Thymus (tissue), 11 donors: ENCODE measurements at regions not wholly inside any gene's neighbourhood (a gene's known extent, or its start where the extent isn't known, plus 50 kb on each side); places are given as distances from the start of the nearest gene placed in this dataset.

Experiments
- DNase-seq, 9 donors: peaks; one replicate each; pipeline ENCODE4 v3.0.0-alpha.2; 2013; ENCODE audit warnings: low spot score in 9 of 9, low read depth in 6 of 9, missing footprints in 1 of 9
- H3K27ac ChIP-seq, 2 donors: one replicate each; pipeline ENCODE4 v1.5.1; 2013; ENCODE audit warnings: control low read depth in 1 of 2, low read depth in 1 of 2, low read length in 1 of 2, mild to moderate bottlenecking in 1 of 2, moderate library complexity in 1 of 2
- H3K27me3 ChIP-seq, 2 donors: one replicate each; pipeline ENCODE4 v1.5.1; 2013; ENCODE audit warnings: low read length in 1 of 2; ENCODE audit not compliant: control insufficient read depth in 2 of 2, insufficient read depth in 1 of 2
- H3K36me3 ChIP-seq, 2 donors: one replicate each; pipeline ENCODE4 v1.5.1; 2013; ENCODE audit warnings: low read length in 1 of 2, mild to moderate bottlenecking in 1 of 2, moderate library complexity in 1 of 2; ENCODE audit not compliant: control insufficient read depth in 2 of 2, insufficient read depth in 2 of 2
- H3K4me1 ChIP-seq, 2 donors: one replicate each; pipeline ENCODE4 v1.5.1; 2013; ENCODE audit warnings: low read length in 2 of 2; ENCODE audit not compliant: control insufficient read depth in 2 of 2, insufficient read depth in 2 of 2
- H3K4me3 ChIP-seq, 2 donors: one replicate each; pipeline ENCODE4 v1.5.1; 2013; ENCODE audit warnings: low read length in 2 of 2, control low read depth in 1 of 2, mild to moderate bottlenecking in 1 of 2
- H3K9me3 ChIP-seq, 2 donors: one replicate each; pipeline ENCODE4 v1.5.1; 2013; ENCODE audit warnings: low read length in 1 of 2, mild to moderate bottlenecking in 1 of 2; ENCODE audit not compliant: control insufficient read depth in 2 of 2, insufficient read depth in 1 of 2
- WGBS: extraction: QIAGEN DNeasy Blood & Tissue Kit; methylation state at CpG from one replicate; pipeline ENCODE4 v1.1.7; 2013; 5-methylcytosine and 5-hydroxymethylcytosine counted together
- donor health status: healthy.

DNA sequence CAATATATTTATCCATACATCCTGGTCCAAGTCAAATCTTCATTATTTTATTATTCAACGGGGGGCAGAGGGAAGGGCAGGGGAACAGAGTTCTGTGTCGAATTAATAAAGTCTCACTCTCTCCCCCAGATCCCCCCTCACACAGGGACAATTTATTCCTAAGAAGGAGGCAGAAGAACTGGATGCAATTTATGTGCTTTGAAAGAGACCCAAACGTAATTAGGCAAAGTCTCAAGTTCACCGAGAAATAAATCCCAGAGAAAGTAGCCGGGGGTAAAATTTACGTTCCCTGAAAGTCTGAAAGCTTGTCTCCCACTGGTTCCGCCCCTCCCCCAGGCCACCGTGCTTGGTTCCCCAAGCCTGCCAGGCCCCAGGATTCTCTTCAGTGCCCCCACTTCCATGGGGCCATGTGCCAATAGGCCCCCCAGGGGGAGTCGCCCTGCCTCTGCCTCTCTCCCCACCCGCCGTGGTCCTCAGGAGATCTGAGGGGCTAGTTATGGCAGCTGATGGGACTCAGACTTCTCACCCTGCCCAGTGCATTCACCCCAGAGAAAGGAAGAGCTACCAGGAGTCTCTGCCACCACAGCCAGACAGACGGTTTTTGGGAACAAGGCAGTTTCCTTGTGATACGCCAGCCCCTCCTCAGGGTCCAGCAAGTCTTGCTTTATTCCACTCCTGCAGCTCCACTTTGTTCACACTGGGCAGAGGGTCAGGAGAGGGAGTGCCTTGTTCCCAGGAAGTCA is 215.5 kb downstream of the CYP26B1 start:
- no peak overlapping the region for H3K4me3 ChIP-seq
- no peak for DNase-seq
- no peaks in the 10 kb centered on the region for H3K27me3 ChIP-seq
- 94% methylated on average over 13 of the region's 13 CpGs for WGBS
- H3K27ac ChIP-seq, result no peak overlapping the region
- H3K36me3 ChIP-seq, result no peaks in the 10 kb centered on the region
- H3K9me3 ChIP-seq, result no peaks in the 10 kb centered on the region
- no peaks in the 10 kb centered on the region for H3K4me1 ChIP-seq

DNA sequence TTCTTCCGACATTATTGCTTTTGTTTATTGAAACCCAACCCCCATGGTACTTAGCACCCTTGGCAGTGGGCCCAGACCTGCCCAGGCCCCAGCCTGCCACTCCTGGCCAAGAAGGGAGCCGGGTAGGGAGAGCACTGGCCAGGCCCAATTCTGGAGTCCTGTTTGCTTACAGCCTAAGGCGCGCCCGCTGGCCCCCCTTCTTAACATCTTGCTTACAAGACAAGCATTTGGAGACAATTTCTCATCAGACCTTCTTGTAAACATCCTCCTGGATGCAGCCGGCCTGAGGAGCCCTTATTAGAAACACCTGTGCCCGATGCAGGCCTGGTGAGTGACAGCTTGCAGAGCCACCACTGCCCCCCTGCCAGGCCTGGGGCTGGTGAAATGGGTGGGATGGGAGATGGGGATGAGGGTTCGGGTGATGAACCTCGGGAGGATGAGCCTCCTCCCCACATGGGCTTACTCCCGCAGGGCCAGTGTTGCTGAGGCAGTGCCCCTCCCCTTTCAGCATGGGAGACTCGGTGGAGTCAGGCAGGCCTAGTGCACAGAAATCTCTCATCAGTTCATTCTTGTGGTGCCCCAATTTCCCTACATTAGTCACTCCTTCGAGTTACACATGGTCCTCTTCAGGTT is 217.5 kb downstream of the CYP26B1 start:
- WGBS, result 91% methylated on average over 12 of the region's 12 CpGs
- no peak overlapping the region for H3K27ac ChIP-seq
- no peak for DNase-seq

DNA sequence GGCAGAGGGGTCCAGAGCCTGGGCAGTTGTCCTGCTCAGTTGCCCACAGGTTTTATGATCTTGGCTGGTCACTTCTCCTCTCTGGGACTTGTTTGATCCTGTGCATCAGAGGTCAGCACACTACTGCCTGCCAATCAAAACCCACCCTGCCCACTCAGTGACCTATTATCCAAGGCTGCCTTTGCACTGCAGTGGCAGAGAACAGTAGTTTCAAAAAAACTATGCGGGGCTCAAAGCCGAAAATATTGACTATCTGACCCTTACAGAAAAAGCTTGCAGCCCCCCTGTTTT is 218.2 kb downstream of the CYP26B1 start:
- DNase-seq, result no peak
- Histone ChIP-seq H3K4me1 (no peaks in the 10 kb centered on the region), H3K27ac (no peak overlapping the region), H3K9me3 (no peaks in the 10 kb centered on the region), H3K27me3 (no peaks in the 10 kb centered on the region), H3K36me3 (no peaks in the 10 kb centered on the region), H3K4me3 (no peak overlapping the region)
- 95% methylated on average over 2 of the region's 2 CpGs for WGBS

More for the DNA sequence above, 217.5 kb downstream of the CYP26B1 start:
- H3K9me3 ChIP-seq, result no peaks in the 10 kb centered on the region
- no peaks in the 10 kb centered on the region for H3K27me3 ChIP-seq
- no peak overlapping the region for H3K4me3 ChIP-seq
- H3K4me1 ChIP-seq, result no peaks in the 10 kb centered on the region
- H3K36me3 ChIP-seq, result no peaks in the 10 kb centered on the region

- no peaks in the 10 kb centered on the region for H3K36me3 ChIP-seq
- H3K4me3 ChIP-seq, result no peak overlapping the region
- H3K9me3 ChIP-seq, result no peaks in the 10 kb centered on the region
- H3K27me3 ChIP-seq, result no peaks in the 10 kb centered on the region
- no peak for DNase-seq
- no peaks in the 10 kb centered on the region for H3K4me1 ChIP-seq
- no peak overlapping the region for H3K27ac ChIP-seq
- WGBS, result 93% methylated on average over 11 of the region's 11 CpGs
These were observed 218.8 kb downstream of the CYP26B1 start for GRCh38 chr2:71928734-71929481.

GRCh38 chr2:71927757-71928715 is 219.6 kb downstream of the CYP26B1 start:
- WGBS, result 91% methylated on average over 10 of the region's 10 CpGs
- Histone ChIP-seq H3K4me1 (no peaks in the 10 kb centered on the region), H3K27me3 (no peaks in the 10 kb centered on the region), H3K4me3 (no peak overlapping the region), H3K36me3 (no peaks in the 10 kb centered on the region), H3K27ac (no peak overlapping the region), H3K9me3 (no peaks in the 10 kb centered on the region)
- DNase-seq, result no peak

DNA sequence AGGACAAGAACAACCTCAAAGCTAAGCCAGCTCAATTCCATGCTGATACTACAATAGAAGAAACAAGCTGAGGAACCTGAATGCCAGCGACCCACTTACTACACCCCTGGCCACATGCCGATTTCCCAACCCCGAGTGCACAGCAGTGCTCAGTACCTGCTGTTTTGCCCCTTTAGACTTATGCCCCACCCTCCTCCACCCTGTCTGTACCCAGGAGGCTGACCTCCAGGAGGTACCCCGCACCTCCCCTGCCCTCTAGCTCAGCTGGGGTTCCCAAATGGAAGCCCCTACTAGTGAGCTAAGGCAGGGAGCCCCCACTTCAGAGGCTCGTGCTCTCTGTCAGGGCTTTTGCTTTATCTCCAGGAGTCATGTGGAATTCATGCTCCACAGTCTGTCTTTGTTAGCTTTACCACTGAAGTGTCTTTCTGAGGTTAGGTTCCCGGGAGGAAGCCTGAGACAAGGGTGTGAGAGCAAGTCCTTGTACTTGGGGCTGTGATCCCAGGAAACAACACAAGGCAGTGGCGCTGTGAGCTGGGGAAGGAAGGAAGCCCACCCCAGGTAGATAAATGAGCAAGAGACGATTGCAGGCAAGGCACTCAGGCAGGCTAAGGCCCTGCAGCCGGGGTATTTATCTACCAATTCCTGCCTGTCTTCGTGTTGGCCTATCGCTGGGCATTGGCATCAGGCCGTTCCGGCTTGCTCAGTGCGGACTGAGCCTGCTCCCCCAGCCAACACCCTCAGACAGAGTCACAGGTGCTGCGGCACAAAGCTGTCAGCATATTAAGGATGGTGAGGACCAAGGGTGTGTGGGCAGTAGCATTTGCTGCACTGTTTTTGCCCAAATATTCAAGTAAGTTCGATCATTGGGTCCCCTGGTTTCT is 220.5 kb downstream of the CYP26B1 start:
- no peak overlapping the region for H3K27ac ChIP-seq
- DNase-seq, result no peak
- H3K4me1 ChIP-seq, result no peaks in the 10 kb centered on the region
- no peak overlapping the region for H3K4me3 ChIP-seq
- H3K36me3 ChIP-seq, result no peaks in the 10 kb centered on the region
- no peaks in the 10 kb centered on the region for H3K27me3 ChIP-seq
- no peaks in the 10 kb centered on the region for H3K9me3 ChIP-seq
- WGBS, result 93% methylated on average over 16 of the region's 16 CpGs

DNA sequence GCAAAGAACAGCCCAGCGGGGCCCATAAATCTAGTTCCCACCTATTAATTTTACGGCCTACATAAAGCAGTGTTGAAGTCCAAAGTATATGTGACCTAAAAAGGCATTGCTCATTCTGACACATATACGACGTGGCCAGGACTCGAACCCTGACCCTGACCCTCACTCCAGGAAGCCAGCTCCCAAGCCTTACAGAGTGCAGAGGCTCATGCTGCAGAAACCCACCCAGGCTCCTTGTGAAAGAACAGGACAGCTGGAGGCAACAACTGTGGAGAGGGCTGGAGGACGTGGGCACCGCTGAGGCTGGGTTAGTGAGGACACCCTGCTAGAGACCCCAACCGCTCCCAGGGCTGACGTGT is 221.6 kb downstream of the CYP26B1 start:
- no peak for DNase-seq
- Histone ChIP-seq H3K36me3 (no peaks in the 10 kb centered on the region), H3K27me3 (no peaks in the 10 kb centered on the region), H3K4me1 (no peaks in the 10 kb centered on the region), H3K27ac (no peak overlapping the region), H3K9me3 (no peaks in the 10 kb centered on the region), H3K4me3 (no peak overlapping the region)
- 96% methylated on average over 9 of the region's 9 CpGs for WGBS

DNA sequence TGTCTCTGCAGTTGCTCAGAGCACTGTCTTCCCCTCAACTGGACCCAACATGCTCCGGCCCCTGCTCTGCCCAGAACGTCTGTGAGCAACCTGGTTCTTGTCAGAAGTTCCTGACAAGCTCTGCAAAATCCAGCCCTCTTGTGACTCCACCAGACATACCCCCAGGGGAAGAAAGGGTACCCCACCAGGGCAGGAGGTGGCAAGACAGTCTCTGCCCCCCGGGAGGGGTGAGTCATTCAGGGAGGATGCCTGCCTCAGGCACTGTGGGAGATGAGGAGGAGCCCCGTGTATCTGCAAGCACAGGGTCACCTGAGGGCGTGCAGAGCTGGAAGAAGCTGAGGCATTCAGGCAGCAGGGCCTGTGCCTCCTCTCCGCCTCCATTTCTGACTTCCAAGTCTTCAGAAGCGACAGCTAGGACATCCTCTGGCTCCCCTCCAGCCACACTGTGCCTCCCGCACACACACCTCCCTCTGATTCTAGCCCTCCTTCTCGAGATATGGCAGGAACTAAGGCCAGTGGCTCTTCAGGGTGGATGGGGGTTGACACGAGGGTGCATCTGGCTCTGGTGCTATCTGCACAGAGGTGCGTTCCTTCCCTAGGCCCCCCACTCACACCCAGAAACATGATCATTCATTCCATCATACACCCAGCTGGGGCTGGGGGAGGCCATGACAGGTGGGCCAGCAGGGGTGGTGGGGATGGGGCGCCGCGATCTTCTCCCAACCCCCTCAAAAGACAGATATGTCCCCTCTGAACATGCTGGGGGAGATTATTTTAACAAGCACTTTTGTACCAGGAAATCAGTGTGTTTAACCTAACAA is 222.2 kb downstream of the CYP26B1 start:
- Histone ChIP-seq H3K4me1 (no peaks in the 10 kb centered on the region), H3K36me3 (no peaks in the 10 kb centered on the region), H3K9me3 (no peaks in the 10 kb centered on the region), H3K4me3 (no peak overlapping the region), H3K27ac (no peak overlapping the region), H3K27me3 (no peaks in the 10 kb centered on the region)
- WGBS, result 91% methylated on average over 14 of the region's 14 CpGs
- DNase-seq, result no peak
